HL-60 (cell line): ENCODE measurements at regions not wholly inside any gene's neighbourhood (a gene's known extent, or its start where the extent isn't known, plus 50 kb on each side); places are given as distances from the start of the nearest gene placed in this dataset.
"Not testable (repeated sequence)": the region's sequence is repeated elsewhere in the genome, so short reads cannot be mapped to it uniquely, and the experiment has no call there.

Experiments
- DNase-seq, 2 experiments: peaks; one replicate each; pipeline ENCODE4 v3.0.0-alpha.2; 2010 to 2020; ENCODE audit warnings: low read depth in 1 of 2, low spot score in 1 of 2
- H3K27ac ChIP-seq: fragments of 250-450 bp; sonication (Bioruptor Pico); replicated peaks from 2 replicates; pipeline ENCODE4 v1.5.1; 2020; ENCODE audit warnings: mild to moderate bottlenecking, moderate library complexity
- H3K27me3 ChIP-seq: fragments of 250-450 bp; sonication (Bioruptor Pico); 2 replicates; pipeline ENCODE4 v1.5.1; 2021; ENCODE audit warnings: mild to moderate bottlenecking, moderate library complexity; ENCODE audit not compliant: insufficient read depth, poor library complexity, severe bottlenecking
- H3K4me3 ChIP-seq: replicated peaks from 2 replicates; pipeline ENCODE4 v1.5.1; 2011; ENCODE audit warnings: mild to moderate bottlenecking, control low read depth, low read length; ENCODE audit not compliant: insufficient read depth
- CTCF ChIP-seq: IDR thresholded peaks from one replicate; pipeline ENCODE4 v1.5.1; 2011; ENCODE audit warnings: low read length, control low read depth, inconsistent platforms; ENCODE audit not compliant: insufficient read depth
- GABPA ChIP-seq: IDR thresholded peaks from 2 replicates; pipeline ENCODE4 v1.6.1; 2012; ENCODE audit warnings: low read depth
- POLR2AphosphoS5 ChIP-seq: IDR thresholded peaks from 2 replicates; pipeline ENCODE4 v1.6.1; 2012; ENCODE audit warnings: low read depth
- REST ChIP-seq: IDR thresholded peaks from 2 replicates; pipeline ENCODE4 v1.6.1; 2012; ENCODE audit warnings: low read depth; ENCODE audit not compliant: insufficient replicate concordance
- SPI1 ChIP-seq: IDR thresholded peaks from 2 replicates; pipeline ENCODE4 v1.6.1; 2012; ENCODE audit warnings: low read depth, mild to moderate bottlenecking, borderline replicate concordance

DNA sequence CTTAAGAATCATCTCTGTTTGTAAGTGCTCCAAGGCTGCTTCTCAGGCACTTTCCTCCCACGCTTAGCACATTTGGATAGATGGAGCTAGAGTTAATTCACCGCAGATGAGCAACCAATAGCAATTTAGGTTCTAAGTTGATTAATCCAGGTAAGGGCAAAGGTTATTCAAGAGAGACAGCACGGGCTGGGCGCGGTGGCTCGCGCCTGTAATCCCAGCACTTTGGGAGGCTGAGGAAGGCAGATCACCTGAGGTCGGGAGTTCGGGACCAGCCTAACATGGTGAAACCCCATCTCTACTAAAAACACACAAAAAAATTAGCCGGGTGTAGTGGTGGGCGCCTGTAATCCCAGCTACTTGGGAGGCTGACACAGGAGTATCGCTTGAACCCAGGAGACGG, 54.5 kb upstream of the UNC13C start:
- H3K4me3 ChIP-seq, H3K27ac ChIP-seq, DNase-seq, H3K27me3 ChIP-seq: not testable (repeated sequence)

DNA sequence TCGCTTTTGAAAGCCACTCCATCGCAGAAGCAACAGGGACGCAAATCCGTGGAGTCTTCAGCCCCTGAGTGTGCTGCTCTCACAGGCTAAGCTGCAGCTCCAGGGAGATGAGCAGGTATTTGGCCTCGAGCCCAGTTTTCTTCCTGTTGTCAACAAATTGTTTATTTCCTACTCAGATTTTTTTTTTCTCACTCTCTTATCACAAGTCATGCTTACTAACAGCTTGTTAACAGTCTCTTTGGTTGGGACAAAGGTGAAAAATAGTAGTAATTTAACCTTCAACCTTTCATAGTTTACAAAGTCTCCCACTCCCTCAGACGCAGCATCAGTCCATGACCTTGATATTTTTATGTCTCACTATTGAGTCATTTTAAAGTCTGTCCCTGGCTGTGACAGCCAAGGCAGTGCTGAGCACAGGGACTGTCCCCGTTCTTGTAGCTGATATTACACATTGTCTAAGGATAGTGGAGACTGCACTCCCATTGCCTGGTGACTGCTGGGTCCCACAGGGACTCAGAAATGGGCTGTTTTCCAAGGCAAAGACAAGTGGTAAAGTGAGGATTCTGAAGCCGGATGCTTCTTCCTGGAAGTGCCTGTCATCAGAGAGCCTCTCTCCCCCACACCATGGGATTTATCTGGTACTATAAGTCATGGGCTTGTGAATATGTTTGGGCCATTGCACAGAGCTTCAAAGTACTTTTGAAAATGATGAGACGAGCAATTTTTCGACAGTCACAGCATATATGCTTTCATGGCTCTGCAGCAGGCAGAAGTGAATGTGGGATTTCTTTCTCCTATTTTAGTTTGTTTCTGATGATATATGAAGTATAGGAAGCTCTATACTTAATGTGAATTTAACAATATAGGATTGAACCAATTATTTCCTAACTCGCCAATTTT, 59.8 kb upstream of the UNC13C start:
- no peak for DNase-seq
- no peaks in the 10 kb centered on the region for H3K27me3 ChIP-seq
- TF ChIP-seq GABPA (no peak), SPI1 (no peak), REST (no peak), CTCF (no peak), POLR2AphosphoS5 (no peak)
- no peak overlapping the region for H3K27ac ChIP-seq
- no peak overlapping the region for H3K4me3 ChIP-seq

DNA sequence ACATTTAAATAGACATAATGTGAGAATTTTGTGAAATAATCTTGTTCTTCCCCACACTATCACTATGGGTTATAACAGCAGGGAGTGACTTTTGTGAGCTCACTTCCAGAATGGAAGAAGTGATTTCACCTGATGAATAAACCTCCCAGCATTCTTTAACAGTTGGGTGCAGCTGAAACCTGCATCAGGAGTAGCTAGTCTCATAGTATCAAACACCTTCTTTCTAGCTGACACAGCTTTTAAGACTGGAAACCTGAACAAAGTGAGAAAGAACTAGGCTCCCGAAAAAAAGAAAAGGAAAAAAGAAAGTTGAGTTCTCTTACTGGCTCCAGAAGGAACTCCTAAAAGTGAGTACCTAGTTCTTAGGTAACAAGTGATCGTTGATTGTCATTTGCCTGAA, 61.1 kb upstream of the UNC13C start:
- Histone ChIP-seq H3K27me3 (no peaks in the 10 kb centered on the region), H3K27ac (no peak overlapping the region), H3K4me3 (no peak overlapping the region)
- TF ChIP-seq GABPA (no peak), CTCF (no peak), POLR2AphosphoS5 (no peak), SPI1 (no peak), REST (no peak)
- no peak for DNase-seq

GRCh38 chr15:53911431-53911830, 66.8 kb upstream of the UNC13C start:
- no peak overlapping the region for H3K27ac ChIP-seq
- DNase-seq, result no peak
- TF ChIP-seq POLR2AphosphoS5 (no peak), GABPA (no peak), REST (no peak), SPI1 (no peak), CTCF (no peak)
- no peaks in the 10 kb centered on the region for H3K27me3 ChIP-seq
- H3K4me3 ChIP-seq, result no peak overlapping the region
